Breast epithelium (tissue), 3 donors: ENCODE measurements at regions not wholly inside any gene's neighbourhood (a gene's known extent, or its start where the extent isn't known, plus 50 kb on each side); places are given as distances from the start of the nearest gene placed in this dataset.

Experiments
- CTCF ChIP-seq, 3 donors: fragments of 450-650 bp; IDR thresholded peaks; one replicate each; pipeline ENCODE4 v1.5.1; 2016 to 2017; ENCODE audit warnings: antibody characterized with exemption in 3 of 3, mild to moderate bottlenecking in 3 of 3, moderate library complexity in 3 of 3
- POLR2A ChIP-seq: fragments of 450-650 bp; IDR thresholded peaks from one replicate; pipeline ENCODE4 v1.6.1; 2016; ENCODE audit warnings: antibody characterized with exemption, mild to moderate bottlenecking, moderate library complexity
- POLR2AphosphoS5 ChIP-seq, 3 donors: sonication (generic); formaldehyde crosslinking; IDR thresholded peaks; one replicate each; pipeline ENCODE4 v1.6.1; 2017; ENCODE audit warnings: antibody characterized with exemption in 3 of 3

DNA sequence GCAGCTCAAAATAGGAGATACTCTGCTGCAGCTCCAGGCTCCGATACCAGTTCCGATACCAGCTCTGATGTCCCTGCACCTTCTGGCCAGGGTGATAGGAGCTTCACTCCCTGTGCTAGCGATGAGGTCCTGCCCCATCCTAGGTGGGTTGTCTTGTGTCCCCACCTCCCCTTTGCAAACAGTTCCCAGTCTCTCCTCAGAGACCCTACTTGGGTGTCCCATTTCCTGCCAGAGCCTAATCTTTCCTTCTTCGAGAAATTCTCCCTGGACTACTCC lies 62.7 kb upstream of the NANOS1 start:
- TF ChIP-seq POLR2AphosphoS5 (IDR thresholded peaks at IDR 0.05) (no peak), CTCF (IDR thresholded peaks at IDR 0.05) (no peak), POLR2A (no peak)
